HepG2 (cell line): ENCODE measurements at regions not wholly inside any gene's neighbourhood (a gene's known extent, or its start where the extent isn't known, plus 50 kb on each side); places are given as distances from the start of the nearest gene placed in this dataset.

Experiments used
- CTCF ChIP-seq: sonication (generic); formaldehyde crosslinking; IDR thresholded peaks from 2 replicates; pipeline ENCODE4 v1.5.0; 2020; ENCODE audit warnings: mild to moderate bottlenecking, missing genetic modification reagents, moderate library complexity
- HBP1 ChIP-seq: IDR thresholded peaks from 2 replicates; pipeline ENCODE4 v1.6.1; 2016; ENCODE audit warnings: low read depth, control low read depth
- MXD1 ChIP-seq: sonication (generic); formaldehyde crosslinking; IDR thresholded peaks from 2 replicates; pipeline ENCODE4 v1.4.0; 2020; ENCODE audit warnings: mild to moderate bottlenecking, missing genetic modification reagents
- NFYC ChIP-seq: IDR thresholded peaks from 2 replicates; pipeline ENCODE4 v1.6.1; 2016; ENCODE audit warnings: missing genetic modification reagents, missing compliant biosample characterization
- TIGD3 ChIP-seq: sonication (generic); formaldehyde crosslinking; IDR thresholded peaks from 2 replicates; pipeline ENCODE4 v1.5.1; 2020; ENCODE audit warnings: mild to moderate bottlenecking, missing genetic modification reagents, borderline replicate concordance
- ZNF333 ChIP-seq: sonication (generic); formaldehyde crosslinking; IDR thresholded peaks from 2 replicates; pipeline ENCODE4 v1.4.0; 2020; ENCODE audit warnings: mild to moderate bottlenecking, missing genetic modification reagents, borderline replicate concordance
- ZNF670 ChIP-seq: sonication (generic); formaldehyde crosslinking; IDR thresholded peaks from 2 replicates; pipeline ENCODE4 v1.8.0; 2022; ENCODE audit warnings: mild to moderate bottlenecking, missing genetic modification reagents, borderline replicate concordance

DNA sequence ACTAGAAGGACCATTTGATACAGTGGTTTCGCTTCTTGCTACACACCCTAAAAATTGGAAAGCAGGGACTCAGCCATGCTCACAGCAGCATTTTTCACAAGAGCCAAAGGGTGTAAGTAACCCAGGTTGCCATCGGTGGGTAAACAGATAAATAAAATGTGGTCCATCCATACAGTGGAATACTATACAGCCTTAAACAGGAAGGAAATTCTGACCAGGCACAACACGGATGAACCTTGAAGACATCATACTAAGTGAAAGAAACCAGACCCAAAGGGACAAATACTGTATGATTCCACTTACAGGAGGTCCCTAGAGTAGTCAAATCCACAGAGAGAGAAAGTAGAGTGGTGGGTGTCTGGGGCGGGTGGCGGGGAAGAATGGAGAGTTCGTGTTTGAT, 220.9 kb downstream of the PHETA1 start:
- TF ChIP-seq TIGD3 (CRISPR knock-in tag) (no peak), CTCF (CRISPR knock-in tag) (no peak), HBP1 (CRISPR knock-in tag) (no peak), ZNF333 (CRISPR knock-in tag) (no peak), MXD1 (no peak), NFYC (CRISPR knock-in tag) (no peak), ZNF670 (CRISPR knock-in tag) (no peak)
